ENCODE measurements at regions not wholly inside any gene's neighbourhood (a gene's known extent, or its start where the extent isn't known, plus 50 kb on each side); places are given as distances from the start of the nearest gene placed in this dataset.

GRCh38 chr18:54720620-54721019 lies 107.7 kb upstream of the RAB27B start:
- TF ChIP-seq ZNF3 (CRISPR knock-in tag; IDR thresholded peaks at IDR 0.05): no peak
- TF ChIP-seq SREBF2 (CRISPR knock-in tag; IDR thresholded peaks at IDR 0.05): no peak
